Body of pancreas (tissue), 4 donors: ENCODE measurements at regions not wholly inside any gene's neighbourhood (a gene's known extent, or its start where the extent isn't known, plus 50 kb on each side); places are given as distances from the start of the nearest gene placed in this dataset.

Experiments used
- CTCF ChIP-seq, 7 experiments: fragments of 450-650 bp in 4 of 7; fragments of 200-600 bp in 3 of 7; sonication (generic) in 3 of 7; IDR thresholded peaks; one replicate each; pipeline ENCODE4 v1.5.1; 2016 to 2019; ENCODE audit warnings: antibody characterized with exemption in 7 of 7
- POLR2A ChIP-seq, 3 donors: fragments of 450-650 bp; IDR thresholded peaks; one replicate each; pipeline ENCODE4 v1.6.1; 2016; ENCODE audit warnings: antibody characterized with exemption in 3 of 3, mild to moderate bottlenecking in 2 of 3

DNA sequence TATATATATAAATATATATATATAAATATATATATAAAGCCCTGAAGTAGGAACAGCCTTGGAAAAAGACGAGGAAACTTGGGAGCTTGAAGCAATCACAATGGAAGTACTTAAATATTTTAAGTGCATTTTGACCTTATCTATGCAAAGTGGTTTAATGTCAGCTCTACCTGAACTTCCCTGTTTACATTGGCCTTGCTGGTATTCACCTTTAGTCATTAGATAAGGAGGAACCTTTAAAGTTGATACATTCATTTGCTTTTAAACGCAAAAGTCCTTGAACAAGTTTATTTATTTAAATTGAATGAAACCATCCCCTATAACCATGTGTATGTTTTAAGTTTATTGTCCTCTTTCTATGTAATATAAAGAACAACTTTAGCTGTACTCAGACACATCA, 166.7 kb upstream of the ANKRD50 start:
- TF ChIP-seq CTCF (IDR thresholded peaks at IDR 0.05) (no peak), POLR2A (IDR thresholded peaks at IDR 0.05) (no peak)
